C4-2B (cell line): ENCODE measurements at regions not wholly inside any gene's neighbourhood (a gene's known extent, or its start where the extent isn't known, plus 50 kb on each side); places are given as distances from the start of the nearest gene placed in this dataset.
"Not testable (repeated sequence)": the region's sequence is repeated elsewhere in the genome, so short reads cannot be mapped to it uniquely, and the experiment has no call there.

ENCODE experiments used
- CTCF ChIP-seq: fragments of 450-650 bp; conservative IDR thresholded peaks from 2 replicates; pipeline ENCODE4 v1.5.1; 2017; ENCODE audit warnings: mild to moderate bottlenecking
- ZFX ChIP-seq: fragments of 450-650 bp; IDR thresholded peaks from 2 replicates; pipeline ENCODE4 v1.6.1; 2017

GRCh38 chr10:7037434-7037833 is 373.4 kb downstream of the SFMBT2 start:
- TF ChIP-seq CTCF, ZFX: not testable (repeated sequence)
